Erythroblast (primary cell): ENCODE measurements at regions not wholly inside any gene's neighbourhood (a gene's known extent, or its start where the extent isn't known, plus 50 kb on each side); places are given as distances from the start of the nearest gene placed in this dataset.

Experiments
- GATA1 ChIP-seq: IDR thresholded peaks from 2 replicates; pipeline ENCODE4 v1.6.1; 2011; ENCODE audit warnings: low read depth, mild to moderate bottlenecking, control low read depth, low read length, moderate library complexity
- POLR2A ChIP-seq: IDR thresholded peaks from 2 replicates; pipeline ENCODE4 v1.6.1; 2011; ENCODE audit warnings: mild to moderate bottlenecking, low read length

GRCh38 chr2:37771600-37772088 is 100.2 kb upstream of the CDC42EP3 start:
- TF ChIP-seq POLR2A (no peak), GATA1 (no peak)
